ENCODE measurements at regions not wholly inside any gene's neighbourhood (a gene's known extent, or its start where the extent isn't known, plus 50 kb on each side); places are given as distances from the start of the nearest gene placed in this dataset.

DNA sequence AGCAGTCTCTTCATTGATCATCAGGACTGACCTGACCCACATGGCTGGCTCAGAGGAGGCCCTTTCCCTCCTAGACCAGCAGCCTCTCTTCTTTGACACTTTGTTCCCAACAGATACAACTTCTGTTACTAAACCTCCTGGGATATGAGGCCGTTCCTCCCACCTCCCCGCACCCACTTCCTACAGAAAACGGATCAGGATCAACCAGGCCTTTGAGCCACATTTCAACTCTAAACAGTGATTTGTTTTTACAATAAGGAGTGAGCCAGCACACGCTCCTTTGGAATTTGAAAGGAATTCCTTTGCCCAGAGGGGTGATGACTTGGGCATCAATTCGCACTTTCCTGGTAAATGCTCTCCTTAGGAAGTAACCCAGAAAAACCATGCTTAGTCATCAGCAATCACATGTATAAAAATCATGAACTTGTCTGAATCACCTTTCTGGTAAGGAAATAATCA lies 180.4 kb downstream of the FAM124B start (continued):
- no peak for TF ChIP-seq EGR1 (IDR thresholded peaks at IDR 0.05; ENCODE audit: borderline replicate concordance, low read depth, low read length)
- no peak for TF ChIP-seq RAD21 (IDR thresholded peaks at IDR 0.05 in 1 of 2, conservative IDR thresholded peaks at IDR 0.05 in 1 of 2; ENCODE audit: low read depth in 2 of 2, low read length in 2 of 2)
- TF ChIP-seq CHD1 (IDR thresholded peaks at IDR 0.05; ENCODE audit: low read depth, low read length): no peak
- TF ChIP-seq, protein P1, sequence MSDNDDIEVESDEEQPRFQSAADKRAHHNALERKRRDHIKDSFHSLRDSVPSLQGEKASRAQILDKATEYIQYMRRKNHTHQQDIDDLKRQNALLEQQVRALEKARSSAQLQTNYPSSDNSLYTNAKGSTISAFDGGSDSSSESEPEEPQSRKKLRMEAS (IDR thresholded peaks at IDR 0.05): peak; percentile 62
- TF ChIP-seq YY1 (IDR thresholded peaks at IDR 0.05; ENCODE audit: low read depth, low read length): no peak
- no peak for TF ChIP-seq HDAC6 (IDR thresholded peaks at IDR 0.05; ENCODE audit: low read depth, low read length)
- TF ChIP-seq, protein P2, sequence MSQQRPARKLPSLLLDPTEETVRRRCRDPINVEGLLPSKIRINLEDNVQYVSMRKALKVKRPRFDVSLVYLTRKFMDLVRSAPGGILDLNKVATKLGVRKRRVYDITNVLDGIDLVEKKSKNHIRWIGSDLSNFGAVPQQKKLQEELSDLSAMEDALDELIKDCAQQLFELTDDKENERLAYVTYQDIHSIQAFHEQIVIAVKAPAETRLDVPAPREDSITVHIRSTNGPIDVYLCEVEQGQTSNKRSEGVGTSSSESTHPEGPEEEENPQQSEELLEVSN (IDR thresholded peaks at IDR 0.05): peak; percentile 88
- no peak for TF ChIP-seq RXRA (IDR thresholded peaks at IDR 0.05; ENCODE audit: insufficient read depth, low read depth, low read length)
- TF ChIP-seq JUN (IDR thresholded peaks at IDR 0.05; ENCODE audit: low read depth, low read length): no peak
- TF ChIP-seq HDAC2 (IDR thresholded peaks at IDR 0.05; ENCODE audit: borderline replicate concordance in 1 of 2, low read depth in 2 of 2, low read length in 2 of 2): no peak
- TF ChIP-seq TEAD4 (IDR thresholded peaks at IDR 0.05; ENCODE audit: low read depth, low read length): 0 out of 2 replicates have a peak, but pooled peaks have one; percentile 39
- TF ChIP-seq, protein P3, sequence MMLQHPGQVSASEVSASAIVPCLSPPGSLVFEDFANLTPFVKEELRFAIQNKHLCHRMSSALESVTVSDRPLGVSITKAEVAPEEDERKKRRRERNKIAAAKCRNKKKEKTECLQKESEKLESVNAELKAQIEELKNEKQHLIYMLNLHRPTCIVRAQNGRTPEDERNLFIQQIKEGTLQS (IDR thresholded peaks at IDR 0.05; ENCODE audit: insufficient read depth, low read depth, low read length): no peak
